ENCODE measurements at regions not wholly inside any gene's neighbourhood (a gene's known extent, or its start where the extent isn't known, plus 50 kb on each side); places are given as distances from the start of the nearest gene placed in this dataset.
"Not testable (repeated sequence)": the region's sequence is repeated elsewhere in the genome, so short reads cannot be mapped to it uniquely, and the experiment has no call there.

- DNase-seq: no peak
Observed at GRCh38 chr5:86981898-86982297, 285.8 kb upstream of the RASA1 start.

DNA sequence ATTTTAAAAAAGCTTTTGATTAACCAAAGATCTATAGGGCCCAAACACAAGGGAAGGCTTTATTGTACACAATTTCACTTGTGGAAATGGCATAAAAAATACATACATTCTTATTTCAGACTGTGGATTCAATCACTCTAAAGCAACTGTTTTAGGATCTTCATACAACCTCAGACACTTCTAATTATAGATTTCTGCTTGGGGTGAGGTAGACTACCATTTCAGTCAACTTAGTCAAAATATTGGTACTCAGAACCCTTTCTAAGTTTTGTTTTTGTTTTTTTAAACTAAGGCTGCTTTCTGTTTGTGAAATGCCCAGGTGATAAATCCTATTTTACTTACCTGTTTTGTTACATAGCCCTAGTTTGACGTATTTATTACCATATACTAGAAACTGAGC, 284.5 kb upstream of the RASA1 start:
- DNase-seq: no peak

- no peak for DNase-seq
Observed at GRCh38 chr5:86986837-86987236, 280.8 kb upstream of the RASA1 start.

GRCh38 chr5:86997516-86997915, 270.2 kb upstream of the RASA1 start:
- DNase-seq: no peak

DNA sequence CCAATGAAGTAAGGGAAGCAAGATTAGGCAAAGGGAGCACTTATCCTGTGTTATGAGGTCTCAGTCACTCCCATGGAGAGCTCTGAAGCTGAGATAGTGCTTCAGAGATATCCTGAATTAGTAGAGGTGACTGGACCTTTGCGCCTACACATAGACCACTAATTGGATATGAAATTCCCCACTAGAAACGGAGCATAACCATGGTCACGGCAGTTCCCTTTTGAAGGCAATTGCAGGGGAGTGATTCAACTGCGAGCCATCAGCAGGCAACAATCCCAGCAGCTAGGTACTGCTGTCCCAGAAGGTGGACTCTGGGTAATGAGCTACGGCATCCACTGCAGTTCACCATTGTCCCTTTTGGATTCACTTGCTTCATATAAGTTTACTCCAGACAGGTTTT, 267.7 kb upstream of the RASA1 start:
- no peak for DNase-seq

DNA sequence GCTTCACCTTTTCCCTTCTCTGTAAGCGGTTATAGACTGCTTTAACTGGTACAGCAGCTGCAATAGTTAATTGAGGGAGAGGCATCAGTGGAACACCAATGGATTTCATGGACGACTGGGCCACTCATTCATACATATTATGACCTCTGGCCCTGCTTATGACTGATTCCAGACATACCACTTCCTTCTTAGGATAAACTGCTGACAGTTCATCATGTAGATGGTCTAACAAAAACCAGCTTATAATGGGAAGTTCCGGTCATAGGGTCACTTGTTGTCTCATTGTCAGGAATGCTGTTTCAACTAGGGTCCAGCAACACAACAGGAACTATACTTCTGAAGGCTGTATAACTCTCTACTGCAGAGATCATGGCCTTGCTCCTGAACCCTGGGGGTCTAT, 265.2 kb upstream of the RASA1 start:
- DNase-seq: no peak

GRCh38 chr5:87004101-87004500, 263.6 kb upstream of the RASA1 start:
- DNase-seq: no peak

GRCh38 chr5:87007737-87008136, 259.9 kb upstream of the RASA1 start:
- DNase-seq: no peak

DNA sequence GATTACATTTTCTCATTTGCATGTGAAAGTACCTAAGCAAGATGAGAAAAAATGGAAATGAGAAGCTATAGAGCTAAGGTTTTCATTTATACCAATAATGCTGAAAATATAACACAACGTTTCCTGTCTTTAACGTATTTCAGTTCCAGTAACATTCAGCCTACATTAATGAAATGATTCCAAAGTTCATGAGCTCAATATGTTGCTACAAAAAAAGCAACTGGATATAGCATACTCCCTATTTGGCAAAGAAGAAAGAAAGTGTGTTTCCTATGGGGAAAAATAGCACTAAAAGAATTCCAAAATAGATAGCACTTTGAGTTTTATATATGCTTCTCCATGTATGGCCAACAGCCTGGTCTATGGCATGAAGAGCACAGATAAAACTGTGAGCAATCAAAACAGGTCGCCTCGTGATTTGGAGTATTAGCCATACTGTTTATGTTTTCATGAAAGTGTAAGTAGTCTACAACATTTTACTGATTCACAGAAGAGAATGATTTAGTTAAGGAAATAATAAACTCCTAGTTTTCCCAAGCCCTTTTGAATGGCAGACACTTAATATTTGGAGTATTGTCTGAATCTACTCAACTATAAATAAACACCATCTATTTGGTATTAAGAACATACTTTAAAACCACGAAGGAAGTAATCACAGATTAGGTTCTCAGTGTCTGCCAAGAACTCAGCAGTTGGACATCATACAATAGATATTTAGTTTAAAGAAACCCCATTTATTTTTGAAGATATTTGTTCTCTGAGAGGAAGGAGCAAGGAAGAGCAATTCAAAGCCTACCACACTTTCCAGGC, 258.7 kb upstream of the RASA1 start:
- no peak for DNase-seq

GRCh38 chr5:87010736-87011135, 256.9 kb upstream of the RASA1 start:
- DNase-seq: no peak

- no peak for DNase-seq
Observed at GRCh38 chr5:87015901-87016300, 251.8 kb upstream of the RASA1 start.

- DNase-seq: no peak
Observed at GRCh38 chr5:87020099-87020934, 247.4 kb upstream of the RASA1 start.

GRCh38 chr5:87022415-87022814, 245.3 kb upstream of the RASA1 start:
- DNase-seq: no peak

GRCh38 chr5:87027570-87027969, 240.1 kb upstream of the RASA1 start:
- DNase-seq: no peak

GRCh38 chr5:87029951-87030350, 237.7 kb upstream of the RASA1 start:
- DNase-seq: no peak

- no peak for DNase-seq
Observed at GRCh38 chr5:87030699-87031098, 237.0 kb upstream of the RASA1 start.

DNA sequence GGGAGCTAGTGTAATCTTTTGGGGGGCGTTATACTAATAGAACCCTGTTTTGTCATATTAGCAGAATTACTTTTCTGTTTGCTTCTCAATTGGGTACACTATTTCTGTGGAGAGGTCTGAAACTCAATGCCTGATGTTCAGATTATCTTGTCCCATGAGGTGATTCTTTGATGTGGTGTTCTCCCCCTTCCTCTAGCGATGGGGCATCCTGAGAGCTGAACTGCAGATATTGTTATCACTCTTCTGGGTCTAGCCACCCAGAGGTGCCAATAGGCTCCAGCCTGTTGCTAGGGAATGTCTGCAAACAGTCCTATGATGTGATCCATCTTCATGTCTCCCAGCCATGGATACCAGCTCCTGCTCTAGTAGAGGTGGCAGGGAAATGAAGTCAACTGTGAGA, 233.1 kb upstream of the RASA1 start:
- no peak for DNase-seq

DNA sequence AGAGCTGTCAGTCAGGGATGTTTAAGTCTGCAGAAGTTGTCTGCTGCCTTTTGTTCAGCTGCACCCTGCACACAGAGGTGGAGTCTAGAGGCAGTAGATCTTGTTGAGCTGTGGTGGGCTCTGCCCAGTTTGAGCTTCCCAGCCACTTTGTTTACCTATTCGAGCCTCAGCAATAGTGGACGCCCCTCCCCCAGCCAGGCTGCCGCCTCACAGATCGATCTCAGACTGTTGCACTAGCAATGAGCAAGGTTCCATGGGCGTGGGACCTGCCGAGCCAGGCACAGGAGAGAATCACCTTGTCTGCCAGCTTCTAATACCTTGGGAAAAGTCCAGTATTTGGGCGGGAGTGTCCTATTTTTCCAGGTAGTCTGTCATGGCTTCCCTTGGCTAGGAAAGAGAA, 225.1 kb upstream of the RASA1 start:
- DNase-seq: no peak

GRCh38 chr5:87048156-87048555, 219.5 kb upstream of the RASA1 start:
- no peak for DNase-seq

GRCh38 chr5:87049012-87049411, 218.7 kb upstream of the RASA1 start:
- DNase-seq: not testable (repeated sequence)

GRCh38 chr5:87051502-87052113, 216.1 kb upstream of the RASA1 start:
- no peak for DNase-seq

DNA sequence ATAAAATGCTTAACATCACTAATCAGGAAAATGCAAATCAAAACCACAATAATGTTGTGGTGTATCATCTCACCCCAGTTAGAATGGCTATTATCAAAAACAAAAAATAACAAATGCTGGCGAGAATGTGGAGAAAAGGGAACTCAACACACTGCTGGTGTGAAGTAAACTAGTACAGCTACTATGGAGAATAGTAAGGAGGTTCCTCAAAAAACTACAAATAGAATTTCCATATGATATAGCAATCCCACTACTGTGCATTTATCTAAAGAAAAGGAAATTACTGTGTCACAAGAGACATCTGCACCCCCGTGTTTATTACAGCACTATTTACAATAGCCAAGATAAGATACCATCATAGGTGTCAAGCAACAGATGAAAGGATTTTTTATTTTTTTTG, 214.5 kb upstream of the RASA1 start:
- DNase-seq: no peak

DNA sequence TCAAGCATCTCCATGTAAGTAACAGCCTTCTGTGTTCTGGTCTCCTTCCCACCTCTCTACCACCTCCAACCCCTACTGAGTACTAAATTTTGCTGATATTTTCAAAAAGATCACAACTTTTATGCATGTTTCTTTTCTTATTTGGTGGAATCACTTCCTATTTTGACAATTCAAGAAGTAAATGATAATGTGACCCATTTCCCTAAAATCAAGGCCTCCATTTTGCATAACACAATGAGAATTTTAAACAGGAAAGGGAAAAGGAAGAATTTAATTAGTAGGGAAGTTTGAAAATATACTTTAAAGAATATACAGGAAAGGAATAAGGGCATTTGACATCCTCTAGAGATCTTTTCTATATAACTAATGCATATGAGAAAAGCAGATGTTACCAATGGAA, 212.9 kb upstream of the RASA1 start:
- no peak for DNase-seq

GRCh38 chr5:87061046-87061445, 206.6 kb upstream of the RASA1 start:
- DNase-seq: no peak

Data from stimulated activated naive CD4-positive, alpha-beta T cell treated with Interleukin-2 at 50 U/mL for 16 hours (primary cell).